Vagina (tissue), 2 donors: ENCODE measurements at regions not wholly inside any gene's neighbourhood (a gene's known extent, or its start where the extent isn't known, plus 50 kb on each side); places are given as distances from the start of the nearest gene placed in this dataset.

Source experiments
- DNase-seq, 2 donors: peaks; one replicate each; pipeline ENCODE4 v3.0.0-alpha.2; 2017; ENCODE audit errors: extremely low spot score in 2 of 2
- H3K27ac ChIP-seq: fragments of 200-600 bp; sonication (generic); one replicate; pipeline ENCODE4 v1.5.1; 2019
- H3K27me3 ChIP-seq: fragments of 200-600 bp; sonication (generic); one replicate; pipeline ENCODE4 v1.5.1; 2019
- H3K36me3 ChIP-seq, 2 donors: fragments of 200-600 bp; sonication (generic); one replicate each; pipeline ENCODE4 v1.5.1; 2017 to 2019
- H3K4me1 ChIP-seq: fragments of 200-600 bp; sonication (generic); one replicate; pipeline ENCODE4 v1.5.1; 2019
- H3K4me3 ChIP-seq, 2 donors: fragments of 200-600 bp; sonication (generic); 1 replicate in 1 of 2; 2 replicates in 1 of 2; pipeline ENCODE4 v1.5.1; 2016 to 2019
- H3K9me3 ChIP-seq: fragments of 200-600 bp; sonication (generic); one replicate; pipeline ENCODE4 v1.5.1; 2019
- CTCF ChIP-seq, 3 experiments: fragments of 450-650 bp in 2 of 3; fragments of 200-600 bp in 1 of 3; sonication (generic) in 1 of 3; IDR thresholded peaks; one replicate each; pipeline ENCODE4 v1.5.1; 2017 to 2019; ENCODE audit warnings: antibody characterized with exemption in 3 of 3, mild to moderate bottlenecking in 2 of 3, moderate library complexity in 2 of 3
- POLR2A ChIP-seq, 2 donors: fragments of 450-650 bp; IDR thresholded peaks; one replicate each; pipeline ENCODE4 v1.6.1; 2017; ENCODE audit warnings: antibody characterized with exemption in 2 of 2, mild to moderate bottlenecking in 2 of 2, moderate library complexity in 2 of 2
- POLR2AphosphoS5 ChIP-seq, 2 donors: sonication (generic); formaldehyde crosslinking; IDR thresholded peaks; one replicate each; pipeline ENCODE4 v1.9.0; 2017; ENCODE audit warnings: antibody characterized with exemption in 2 of 2, mild to moderate bottlenecking in 2 of 2, low read depth in 1 of 2; ENCODE audit not compliant: insufficient read depth in 1 of 2
- intact Hi-C: fragments of 100-400 bp; cut with DNase I; formaldehyde crosslinking; loops from one replicate; pipeline ENCODE4 v1.15.1; 2023

DNA sequence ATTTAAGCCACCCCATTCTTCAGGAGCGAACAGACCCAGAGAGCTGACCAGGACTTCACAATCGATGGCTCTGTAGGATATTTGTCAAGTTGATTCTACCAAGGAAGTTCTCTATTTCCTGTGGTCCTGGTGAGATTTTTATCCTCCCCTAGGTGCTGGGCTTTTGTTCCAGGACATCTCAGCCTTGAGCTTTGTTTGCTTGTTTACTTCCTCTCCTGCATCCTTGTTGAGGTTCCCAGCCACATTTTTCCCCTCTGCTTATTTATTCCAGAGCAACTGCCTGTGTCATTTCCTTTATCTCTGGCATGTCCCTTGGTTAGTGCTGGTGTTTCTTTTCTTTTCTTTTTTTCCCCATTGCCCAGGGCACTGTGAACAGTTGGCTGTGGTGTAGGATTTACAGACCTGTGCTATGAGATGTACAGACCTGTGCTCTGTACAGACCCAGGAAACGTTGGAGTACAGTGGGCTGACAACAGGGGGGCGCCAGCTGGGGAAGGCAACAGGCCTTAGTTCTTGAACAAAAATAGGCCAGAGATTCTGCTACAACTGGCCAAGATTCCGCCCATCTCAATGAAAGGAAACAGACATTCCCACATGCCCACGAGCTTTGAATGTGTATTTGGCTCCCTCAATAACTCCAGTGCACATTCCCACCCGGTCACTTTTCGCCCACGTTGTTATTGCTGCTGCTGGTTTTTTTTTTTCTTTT is 235.9 kb upstream of the DDI1 start:
- intact Hi-C loops: no loop called here
- DNase-seq: no peak

GRCh38 chr11:103803062-103803461 is 233.4 kb upstream of the DDI1 start:
- Histone ChIP-seq H3K27me3 (no peaks in the 10 kb centered on the region), H3K4me3 (no peak overlapping the region), H3K9me3 (no peaks in the 10 kb centered on the region), H3K4me1 (peaks cover 7% of the 10 kb centered on the region), H3K27ac (no peak overlapping the region), H3K36me3 (no peaks in the 10 kb centered on the region)
- no peak for DNase-seq
- intact Hi-C loops: no loop called here
- TF ChIP-seq POLR2A (IDR thresholded peaks at IDR 0.05) (no peak), CTCF (IDR thresholded peaks at IDR 0.05) (no peak), POLR2AphosphoS5 (IDR thresholded peaks at IDR 0.05; ENCODE audit: insufficient read depth in 1 of 2, low read depth in 1 of 2) (no peak)

More for the DNA sequence above, 235.9 kb upstream of the DDI1 start:
- H3K27me3 ChIP-seq: no peaks in the 10 kb centered on the region
- H3K36me3 ChIP-seq: no peaks in the 10 kb centered on the region
- TF ChIP-seq POLR2AphosphoS5 (IDR thresholded peaks at IDR 0.05; ENCODE audit: insufficient read depth in 1 of 2, low read depth in 1 of 2): no peak
- no peak for TF ChIP-seq POLR2A (IDR thresholded peaks at IDR 0.05)
- TF ChIP-seq CTCF (IDR thresholded peaks at IDR 0.05): no peak
- no peak overlapping the region for H3K4me3 ChIP-seq
- H3K9me3 ChIP-seq: no peaks in the 10 kb centered on the region
- H3K4me1 ChIP-seq: peaks cover 2% of the 10 kb centered on the region
- no peak overlapping the region for H3K27ac ChIP-seq

GRCh38 chr11:103805688-103806009 is 230.8 kb upstream of the DDI1 start:
- intact Hi-C loops: no loop called here
- TF ChIP-seq POLR2AphosphoS5 (IDR thresholded peaks at IDR 0.05; ENCODE audit: insufficient read depth in 1 of 2, low read depth in 1 of 2): no peak
- no peaks in the 10 kb centered on the region for H3K27me3 ChIP-seq
- H3K9me3 ChIP-seq: no peaks in the 10 kb centered on the region
- peaks cover 7% of the 10 kb centered on the region for H3K4me1 ChIP-seq
- H3K27ac ChIP-seq: no peak overlapping the region
- no peak overlapping the region for H3K4me3 ChIP-seq
- DNase-seq: no peak
- H3K36me3 ChIP-seq: no peaks in the 10 kb centered on the region

DNA sequence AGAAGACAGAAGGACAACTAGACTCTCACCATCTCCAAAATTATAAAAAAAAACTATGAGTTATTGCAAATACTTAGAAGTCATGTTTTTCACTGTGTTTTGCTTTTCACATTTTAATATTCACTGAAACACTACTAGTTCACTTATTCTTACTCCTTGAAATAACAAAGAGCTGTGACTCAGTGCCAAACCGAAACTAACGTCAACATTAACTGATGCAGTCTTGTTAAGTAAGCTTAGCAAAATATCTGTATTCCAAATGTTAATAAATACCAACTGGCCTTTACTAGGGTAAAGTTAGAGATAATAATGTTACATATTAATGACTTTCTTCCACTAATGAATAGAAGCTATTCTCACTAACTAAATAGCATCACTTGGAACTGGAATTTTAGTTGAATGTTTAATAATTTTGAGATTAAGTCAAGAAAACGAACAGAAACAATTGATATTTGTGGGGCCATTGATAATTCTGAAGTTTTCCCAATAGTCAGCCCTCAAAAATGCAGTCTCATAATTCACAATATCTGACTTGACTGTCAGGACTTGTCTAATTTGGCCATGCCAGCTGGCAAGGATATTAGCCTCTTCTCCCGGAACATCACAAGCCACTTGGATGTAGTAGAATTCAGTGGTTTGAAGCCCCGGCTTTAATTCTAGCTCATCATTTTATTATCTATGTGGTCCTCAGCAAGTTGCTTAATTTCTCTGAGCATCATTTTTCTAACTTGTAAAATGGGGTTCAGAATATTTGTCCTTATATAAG is 230.1 kb upstream of the DDI1 start:
- TF ChIP-seq CTCF (IDR thresholded peaks at IDR 0.05) (no peak), POLR2A (IDR thresholded peaks at IDR 0.05) (no peak), POLR2AphosphoS5 (IDR thresholded peaks at IDR 0.05; ENCODE audit: insufficient read depth in 1 of 2, low read depth in 1 of 2) (no peak)
- Histone ChIP-seq H3K4me3 (no peak overlapping the region), H3K36me3 (no peaks in the 10 kb centered on the region), H3K27ac (no peak overlapping the region), H3K27me3 (no peaks in the 10 kb centered on the region), H3K4me1 (peaks cover 7% of the 10 kb centered on the region), H3K9me3 (no peaks in the 10 kb centered on the region)
- intact Hi-C loops: no loop called here
- no peak for DNase-seq

GRCh38 chr11:103807806-103808205 is 228.6 kb upstream of the DDI1 start:
- TF ChIP-seq CTCF (IDR thresholded peaks at IDR 0.05) (no peak), POLR2AphosphoS5 (IDR thresholded peaks at IDR 0.05; ENCODE audit: insufficient read depth in 1 of 2, low read depth in 1 of 2) (no peak), POLR2A (IDR thresholded peaks at IDR 0.05) (no peak)
- Histone ChIP-seq H3K36me3 (no peaks in the 10 kb centered on the region), H3K27me3 (no peaks in the 10 kb centered on the region), H3K4me3 (no peak overlapping the region), H3K9me3 (no peaks in the 10 kb centered on the region), H3K27ac (no peak overlapping the region), H3K4me1 (peaks cover 7% of the 10 kb centered on the region)
- DNase-seq: no peak
- intact Hi-C loops: no loop called here
